Esophagus muscularis mucosa (tissue), 4 donors: ENCODE measurements at regions not wholly inside any gene's neighbourhood (a gene's known extent, or its start where the extent isn't known, plus 50 kb on each side); places are given as distances from the start of the nearest gene placed in this dataset.

Experiments
- EP300 ChIP-seq: sonication (generic); formaldehyde crosslinking; IDR thresholded peaks from one replicate; pipeline ENCODE4 v1.6.1; 2017; ENCODE audit warnings: antibody characterized with exemption
- POLR2A ChIP-seq: fragments of 450-650 bp; IDR thresholded peaks from one replicate; pipeline ENCODE4 v1.6.1; 2017; ENCODE audit warnings: antibody characterized with exemption, moderate library complexity, mild to moderate bottlenecking, low read depth
- POLR2AphosphoS5 ChIP-seq, 2 donors: sonication (generic); formaldehyde crosslinking; IDR thresholded peaks; one replicate each; pipeline ENCODE4 v1.6.1; 2017; ENCODE audit warnings: antibody characterized with exemption in 2 of 2
- TF ChIP-seq, protein P1 (sequence below), 3 experiments: fragments of 200-600 bp in 2 of 3; fragments of 450-650 bp in 1 of 3; sonication (generic) in 2 of 3; IDR thresholded peaks; one replicate each; pipeline ENCODE4 v1.5.1; 2017 to 2019; ENCODE audit warnings: antibody characterized with exemption in 3 of 3, mild to moderate bottlenecking in 2 of 3, moderate library complexity in 1 of 3

DNA sequence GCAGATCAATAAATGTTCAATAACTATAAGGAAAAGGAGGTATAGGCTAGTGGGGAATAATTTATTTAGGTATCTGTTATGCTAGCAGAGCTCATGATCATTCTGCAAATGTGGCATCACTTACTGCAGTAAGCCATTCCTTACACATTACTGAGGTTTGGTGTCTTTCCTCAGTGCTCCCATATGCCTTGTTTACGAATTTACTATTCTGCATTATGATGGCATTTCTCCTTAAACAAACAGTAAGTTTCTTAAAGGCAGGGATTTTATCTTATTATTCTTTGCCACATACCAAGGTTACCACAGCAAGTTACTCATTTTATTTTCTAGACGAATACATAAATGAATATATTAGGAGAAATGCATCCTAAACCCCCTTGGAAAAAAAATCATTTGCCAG, 88.4 kb downstream of the DSEL start:
- TF ChIP-seq, protein P1, sequence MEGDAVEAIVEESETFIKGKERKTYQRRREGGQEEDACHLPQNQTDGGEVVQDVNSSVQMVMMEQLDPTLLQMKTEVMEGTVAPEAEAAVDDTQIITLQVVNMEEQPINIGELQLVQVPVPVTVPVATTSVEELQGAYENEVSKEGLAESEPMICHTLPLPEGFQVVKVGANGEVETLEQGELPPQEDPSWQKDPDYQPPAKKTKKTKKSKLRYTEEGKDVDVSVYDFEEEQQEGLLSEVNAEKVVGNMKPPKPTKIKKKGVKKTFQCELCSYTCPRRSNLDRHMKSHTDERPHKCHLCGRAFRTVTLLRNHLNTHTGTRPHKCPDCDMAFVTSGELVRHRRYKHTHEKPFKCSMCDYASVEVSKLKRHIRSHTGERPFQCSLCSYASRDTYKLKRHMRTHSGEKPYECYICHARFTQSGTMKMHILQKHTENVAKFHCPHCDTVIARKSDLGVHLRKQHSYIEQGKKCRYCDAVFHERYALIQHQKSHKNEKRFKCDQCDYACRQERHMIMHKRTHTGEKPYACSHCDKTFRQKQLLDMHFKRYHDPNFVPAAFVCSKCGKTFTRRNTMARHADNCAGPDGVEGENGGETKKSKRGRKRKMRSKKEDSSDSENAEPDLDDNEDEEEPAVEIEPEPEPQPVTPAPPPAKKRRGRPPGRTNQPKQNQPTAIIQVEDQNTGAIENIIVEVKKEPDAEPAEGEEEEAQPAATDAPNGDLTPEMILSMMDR (IDR thresholded peaks at IDR 0.05), result no peak
- TF ChIP-seq EP300, result no peak
- no peak for TF ChIP-seq POLR2A
- TF ChIP-seq POLR2AphosphoS5 (IDR thresholded peaks at IDR 0.05), result no peak
